ENCODE measurements at regions not wholly inside any gene's neighbourhood (a gene's known extent, or its start where the extent isn't known, plus 50 kb on each side); places are given as distances from the start of the nearest gene placed in this dataset.
A peak's percentile ranks its signal among the peaks of the same experiment; 100 is the strongest.
"Not testable (repeated sequence)": the region's sequence is repeated elsewhere in the genome, so short reads cannot be mapped to it uniquely, and the experiment has no call there.

GRCh38 chr7:76897007-76897406 lies 135.2 kb downstream of the SPDYE17 start:
- dilution Hi-C loops (cut with HindIII; ENCODE audit: low sequenced_read_pairs, unreplicated experiment); H3K79me1 ChIP-seq (ENCODE audit: low read depth in 1 of 2, low read length in 2 of 2); H3K18ac ChIP-seq (ENCODE audit: low read depth, low read length); CTCF ChIA-PET; H4K5ac ChIP-seq (ENCODE audit: low read depth, low read length); POLR2A ChIA-PET (ENCODE audit: unreplicated experiment); H4K91ac ChIP-seq (ENCODE audit: insufficient read depth, low read depth, low read length); H3K36me3 ChIP-seq (ENCODE audit: control insufficient read depth, insufficient read depth, low read length); H3K14ac ChIP-seq (replicated peaks; ENCODE audit: low read depth, low read length); H2BK5ac ChIP-seq (ENCODE audit: low read depth, low read length, poor library complexity, severe bottlenecking); H2BK20ac ChIP-seq (ENCODE audit: low read depth, low read length); H3K4me3 ChIP-seq (ENCODE audit: insufficient read depth, low read depth, low read length); H3K56ac ChIP-seq (ENCODE audit: extremely low read depth, insufficient read depth, low read length); H3K27me3 ChIP-seq (ENCODE audit: control insufficient read depth, insufficient read depth, low read length); H2AFZ ChIP-seq (replicated peaks; ENCODE audit: low read length, poor library complexity); H3K9me3 ChIP-seq (ENCODE audit: control insufficient read depth, insufficient read depth, low read length); in situ Hi-C loops (cut with MboI; ENCODE audit: low sequenced_read_pairs); H4K8ac ChIP-seq (ENCODE audit: low read depth in 2 of 2, low read length in 2 of 2); H3K27ac ChIP-seq (ENCODE audit: insufficient read depth, low read length); BruUV-seq (replicated peaks); H3K9ac ChIP-seq (ENCODE audit: low read depth, low read length); H2AK9ac ChIP-seq (replicated peaks; ENCODE audit: low read depth, low read length, poor library complexity); intact Hi-C loops (cut with micrococcal nuclease); H3K9me1 ChIP-seq (ENCODE audit: insufficient read depth, low read length); H2BK120ac ChIP-seq (ENCODE audit: low read depth, low read length); H3K4me2 ChIP-seq (ENCODE audit: low read depth, low read length); H3K4ac ChIP-seq (ENCODE audit: low read depth, low read length); H3K23ac ChIP-seq (ENCODE audit: low read depth, low read length); H2AK5ac ChIP-seq (ENCODE audit: low read depth, low read length); H2BK15ac ChIP-seq (ENCODE audit: low read depth, low read length); H4K20me1 ChIP-seq (ENCODE audit: insufficient read depth, low read length): not testable (repeated sequence)
- 0 out of 2 replicates have a peak, but pooled peaks have one; percentile 34 for TF ChIP-seq CEBPB (IDR thresholded peaks at IDR 0.05; ENCODE audit: low read depth, low read length)
- peaks cover 11% of the 10 kb centered on the region for H3K4me1 ChIP-seq (ENCODE audit: control insufficient read depth, insufficient read depth, low read length)
- WGBS, 2 experiments (ENCODE audit: extremely low coverage in 2 of 2, insufficient read length in 1 of 2) = no CpG with 5 or more reads among the region's 2 CpGs
- ATAC-seq (ENCODE audit: low read depth) (peak; percentile 79), DNase-seq (peak; percentile 83)

GRCh38 chr7:76895696-76896095 lies 136.5 kb downstream of the SPDYE17 start:
- POLR2A ChIA-PET (ENCODE audit: unreplicated experiment); H3K79me1 ChIP-seq (ENCODE audit: low read depth in 1 of 2, low read length in 2 of 2); H3K9ac ChIP-seq (ENCODE audit: low read depth, low read length); CTCF ChIA-PET; H3K27ac ChIP-seq (ENCODE audit: insufficient read depth, low read length); H3K36me3 ChIP-seq (ENCODE audit: control insufficient read depth, insufficient read depth, low read length); dilution Hi-C loops (cut with HindIII; ENCODE audit: low sequenced_read_pairs, unreplicated experiment); H3K56ac ChIP-seq (ENCODE audit: extremely low read depth, insufficient read depth, low read length); H3K4me3 ChIP-seq (ENCODE audit: insufficient read depth, low read depth, low read length); DNase-seq; H3K4me2 ChIP-seq (ENCODE audit: low read depth, low read length); BruUV-seq (replicated peaks); H3K23ac ChIP-seq (ENCODE audit: low read depth, low read length); H3K27me3 ChIP-seq (ENCODE audit: control insufficient read depth, insufficient read depth, low read length); H4K20me1 ChIP-seq (ENCODE audit: insufficient read depth, low read length); H3K9me3 ChIP-seq (ENCODE audit: control insufficient read depth, insufficient read depth, low read length); H2AK5ac ChIP-seq (ENCODE audit: low read depth, low read length); H2AK9ac ChIP-seq (replicated peaks; ENCODE audit: low read depth, low read length, poor library complexity); H3K9me1 ChIP-seq (ENCODE audit: insufficient read depth, low read length); H2AFZ ChIP-seq (replicated peaks; ENCODE audit: low read length, poor library complexity); in situ Hi-C loops (cut with MboI; ENCODE audit: low sequenced_read_pairs); intact Hi-C loops (cut with micrococcal nuclease); ATAC-seq (ENCODE audit: low read depth): not testable (repeated sequence)
- peak overlapping the region; percentile 5 for H3K14ac ChIP-seq (replicated peaks; ENCODE audit: low read depth, low read length)
- no CpG with 5 or more reads among the region's 4 CpGs for WGBS, 2 experiments (ENCODE audit: extremely low coverage in 2 of 2, insufficient read length in 1 of 2)
- peaks cover 11% of the 10 kb centered on the region for H3K4me1 ChIP-seq (ENCODE audit: control insufficient read depth, insufficient read depth, low read length)
- H2BK5ac ChIP-seq (ENCODE audit: low read depth, low read length, poor library complexity, severe bottlenecking) = peak overlapping the region; percentile 65
- peak overlapping the region; percentile 42; the same call in 1 of the 3 replicates for H2BK15ac ChIP-seq (ENCODE audit: low read depth, low read length)
- peak overlapping the region; percentile 58 for H2BK20ac ChIP-seq (ENCODE audit: low read depth, low read length)
- H4K5ac ChIP-seq (ENCODE audit: low read depth, low read length) = peak overlapping the region; percentile 12; the same call in 1 of the 2 replicates
- peak overlapping the region; percentile 44 for H2BK120ac ChIP-seq (ENCODE audit: low read depth, low read length)
- peak overlapping the region in 1 of 2 experiments; percentile 22; a peak in 2 of 4 replicates for H4K8ac ChIP-seq (ENCODE audit: low read depth in 2 of 2, low read length in 2 of 2)
- H4K91ac ChIP-seq (ENCODE audit: insufficient read depth, low read depth, low read length) = peak overlapping the region; percentile 77; the same call in 1 of the 2 replicates
- peak overlapping the region; percentile 79; the same call in 1 of the 2 replicates for H3K18ac ChIP-seq (ENCODE audit: low read depth, low read length)
- peak overlapping the region; percentile 44 for H3K4ac ChIP-seq (ENCODE audit: low read depth, low read length)

All from IMR-90 (cell line).